Right renal pelvis (tissue), 4 donors: ENCODE measurements at regions not wholly inside any gene's neighbourhood (a gene's known extent, or its start where the extent isn't known, plus 50 kb on each side); places are given as distances from the start of the nearest gene placed in this dataset.

Source experiments
- DNase-seq, 4 donors: peaks; one replicate each; pipeline ENCODE4 v3.0.0-alpha.2; 2013; ENCODE audit warnings: low read depth in 4 of 4, low spot score in 3 of 4, missing footprints in 1 of 4

DNA sequence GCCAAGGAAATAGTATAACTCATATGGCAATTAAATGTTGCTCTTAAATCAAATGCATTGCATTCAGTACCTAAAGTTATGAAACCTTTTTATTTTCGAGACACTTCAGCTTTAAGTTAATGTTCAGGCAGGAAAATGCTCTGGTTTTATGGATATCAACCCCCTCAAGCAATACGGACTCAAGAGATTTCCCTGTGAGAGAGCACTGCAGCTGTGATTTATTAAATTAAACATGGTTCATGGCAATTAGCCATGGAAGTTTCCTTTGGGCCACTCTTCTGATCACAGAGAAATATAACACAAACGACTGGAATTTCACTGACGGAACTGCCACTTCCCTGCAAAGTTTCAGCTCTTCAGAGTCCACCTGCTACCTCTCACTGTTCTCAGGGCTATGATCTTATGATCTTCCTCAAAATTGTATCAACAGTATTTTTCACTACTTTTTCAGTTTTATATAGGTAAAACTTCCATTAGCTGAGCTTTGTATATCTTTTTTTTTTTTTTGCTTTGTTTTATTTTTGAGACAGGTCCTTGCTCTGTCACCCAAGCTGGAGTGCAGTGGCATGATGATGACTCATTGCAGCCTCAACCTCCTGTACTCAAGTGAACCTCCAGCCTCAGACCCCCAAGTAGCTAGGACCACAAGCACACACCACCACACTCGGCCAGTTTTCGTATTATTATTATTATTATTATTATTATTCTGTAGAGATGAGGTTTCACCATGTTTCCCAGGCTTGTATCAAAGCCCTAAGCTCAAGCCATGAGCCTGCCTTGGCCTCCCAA, 923.1 kb upstream of the TMPRSS15 start:
- no peak for DNase-seq

DNA sequence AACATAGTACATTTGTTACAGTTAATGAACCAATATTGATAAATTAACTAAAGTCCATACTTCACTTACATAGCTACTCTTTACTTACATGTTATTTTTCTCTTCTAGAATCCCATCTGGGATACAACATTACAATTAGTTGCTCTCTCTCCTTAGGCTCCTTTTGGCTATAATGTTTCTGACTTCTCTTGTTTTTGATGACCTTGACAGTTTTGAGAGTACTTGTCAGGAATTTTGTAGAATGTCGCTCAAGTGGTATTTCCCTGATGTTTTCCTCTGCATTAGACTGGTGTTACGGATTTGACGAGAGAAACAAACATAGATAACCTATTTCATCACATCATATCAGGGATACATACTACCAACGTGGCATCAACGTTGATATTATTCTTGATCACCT, 925.4 kb upstream of the TMPRSS15 start:
- no peak for DNase-seq

DNA sequence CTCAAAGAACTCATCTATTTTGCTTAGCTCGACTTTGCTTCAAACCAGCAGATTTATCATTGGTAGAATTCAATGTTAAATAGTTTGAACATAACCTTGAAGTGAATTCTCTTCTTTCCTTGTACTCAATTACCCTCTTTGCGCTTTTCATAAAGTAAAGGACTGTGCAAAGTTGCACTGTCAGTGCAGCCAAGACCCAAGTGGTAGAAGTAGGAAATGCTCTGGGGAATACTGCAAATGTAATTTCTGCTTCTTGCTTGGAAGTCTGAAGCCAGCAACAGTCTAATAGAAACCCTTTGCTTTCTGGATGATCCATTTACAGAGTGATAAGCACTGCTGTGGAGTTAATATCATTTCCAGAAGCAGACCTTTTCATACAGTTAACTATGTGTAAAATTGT, 936.7 kb upstream of the TMPRSS15 start:
- no peak for DNase-seq

DNA sequence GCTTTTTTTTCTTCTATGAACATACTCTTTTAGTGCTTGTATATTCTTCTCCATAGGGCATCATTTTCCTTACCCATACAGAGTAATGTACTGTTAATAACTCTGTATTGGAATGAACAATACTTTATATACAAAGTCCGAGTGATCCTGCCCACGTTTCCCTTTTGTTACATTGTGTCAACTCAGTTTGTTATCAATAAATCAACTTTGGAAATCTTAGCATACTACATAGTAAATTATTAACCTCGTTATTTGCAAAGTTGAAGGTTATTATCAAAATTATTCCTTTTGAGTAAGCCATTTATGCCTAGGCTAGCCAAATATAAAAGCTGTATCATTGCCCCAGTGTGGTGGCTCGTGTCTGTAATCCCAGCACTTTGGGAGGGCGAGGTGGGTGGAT, 937.4 kb upstream of the TMPRSS15 start:
- no peak for DNase-seq

DNA sequence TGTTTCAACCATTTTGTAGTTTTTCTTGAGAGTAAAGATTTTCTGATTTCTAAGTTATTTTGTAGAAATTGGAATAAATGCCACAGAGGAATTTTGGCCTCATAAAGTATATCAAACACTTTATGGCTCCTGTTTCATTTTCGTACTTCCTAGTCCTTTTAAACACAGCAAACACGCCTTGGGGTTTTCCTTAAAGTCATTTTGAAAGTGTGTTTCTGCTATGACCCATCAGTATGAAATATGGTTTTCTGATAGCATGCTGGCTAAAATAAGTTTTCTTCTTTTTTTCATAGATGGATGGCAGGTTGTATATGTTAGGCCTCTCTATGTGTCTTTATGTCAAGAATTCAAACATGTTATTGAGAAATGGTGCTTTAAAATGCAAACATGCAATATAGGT, 940.1 kb upstream of the TMPRSS15 start:
- no peak for DNase-seq

DNA sequence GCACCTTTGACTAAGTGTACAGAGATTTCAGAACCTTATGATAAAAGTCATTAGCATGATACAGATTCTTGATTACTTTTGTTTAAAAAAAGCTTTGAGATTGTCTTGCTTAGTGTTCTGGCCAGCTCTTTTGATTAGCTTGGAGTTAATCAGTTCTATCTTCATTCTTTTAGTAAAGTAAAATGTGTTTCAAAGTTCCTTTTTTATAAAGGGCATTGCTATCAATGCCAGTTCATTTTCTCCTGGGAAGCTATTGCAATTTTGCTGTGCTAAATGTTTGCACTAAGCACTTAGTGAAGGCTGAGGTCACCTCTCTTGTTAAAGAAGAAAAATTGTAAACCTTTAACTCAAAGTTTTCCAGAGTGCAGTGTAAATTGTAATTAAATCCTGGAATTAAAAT, 946.7 kb upstream of the TMPRSS15 start:
- DNase-seq, result no peak

DNA sequence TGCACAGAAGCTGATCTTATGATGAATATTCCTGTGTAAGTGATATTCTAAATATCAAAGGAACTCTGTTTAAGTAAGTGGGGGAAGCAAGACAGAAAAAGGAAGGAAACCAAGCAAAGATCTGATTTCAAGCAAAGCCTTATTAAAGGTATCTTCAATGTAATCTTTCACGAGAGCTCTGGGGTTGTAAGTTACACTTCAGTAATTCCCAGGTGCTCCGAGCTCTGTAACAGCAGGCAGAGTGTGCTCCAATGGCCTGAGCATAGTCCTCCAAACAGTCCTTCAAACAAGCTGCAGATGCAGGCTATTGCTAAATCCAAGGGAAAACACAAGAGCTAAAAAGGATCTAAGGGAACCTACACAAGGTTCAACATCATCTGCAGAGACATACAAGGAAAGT, 949.7 kb upstream of the TMPRSS15 start:
- DNase-seq, result peak in 1 of 4 donors; percentile 33

DNA sequence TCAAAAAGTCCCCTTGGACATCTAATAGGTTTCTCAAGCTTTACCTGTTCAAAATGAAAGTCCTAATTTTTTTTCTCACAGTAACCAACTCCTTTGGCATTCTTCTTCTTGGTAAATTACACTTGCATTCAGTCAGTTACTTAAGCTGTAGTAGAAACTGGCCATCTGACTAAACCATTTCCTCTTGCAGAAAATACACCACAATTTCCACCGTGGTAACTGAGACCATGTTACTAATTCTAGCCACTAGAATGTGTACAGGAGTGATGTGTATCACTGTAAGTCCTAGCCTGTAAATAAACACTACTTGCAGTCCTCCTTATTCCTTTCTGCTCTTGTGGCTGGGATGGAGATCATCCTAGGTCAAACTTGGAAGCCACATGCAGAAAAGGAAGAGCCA, 965.4 kb upstream of the TMPRSS15 start:
- DNase-seq, result no peak

DNA sequence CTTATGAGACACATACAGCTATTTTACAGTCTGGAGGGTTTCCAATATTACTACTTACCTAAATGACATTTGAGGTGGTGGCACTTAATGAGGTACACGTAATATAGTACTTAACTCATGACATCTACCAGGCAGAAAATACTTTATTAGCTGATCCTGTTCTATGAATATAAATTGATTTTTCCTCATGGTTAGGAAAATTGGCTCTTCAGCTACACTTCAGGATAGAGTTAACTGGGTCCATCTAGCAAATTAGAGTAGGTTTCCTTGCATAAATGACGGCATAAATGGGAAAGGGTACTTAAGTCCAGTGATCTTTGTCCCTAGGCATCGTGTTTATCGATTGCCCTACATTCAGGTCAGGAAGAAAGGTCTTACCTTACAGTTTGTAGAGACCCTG, 988.8 kb upstream of the TMPRSS15 start:
- no peak for DNase-seq

DNA sequence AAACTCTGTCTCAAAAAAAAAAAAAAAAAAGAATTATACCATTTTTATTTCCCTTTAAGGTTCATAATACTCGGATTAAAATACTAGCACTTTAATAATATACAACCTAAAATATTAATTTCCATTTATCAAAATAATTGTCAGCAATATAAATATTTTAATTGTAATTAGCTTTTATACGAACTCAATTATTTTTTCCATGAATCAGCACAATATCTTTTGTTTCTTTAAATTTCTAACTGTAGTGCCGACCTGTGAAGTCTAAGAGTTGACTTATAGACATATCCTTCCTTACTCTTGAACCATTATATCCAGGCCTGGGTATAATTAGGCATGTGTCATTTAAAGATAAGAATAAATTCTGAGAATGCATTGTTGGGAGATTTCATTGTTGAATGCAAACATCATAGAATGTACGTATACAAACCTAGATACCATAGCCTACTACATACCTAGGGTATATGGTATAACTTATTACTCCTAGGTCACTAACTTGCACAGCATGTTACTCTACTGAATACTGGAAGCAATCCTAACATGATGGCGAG, 996.7 kb upstream of the TMPRSS15 start:
- DNase-seq, result no peak

DNA sequence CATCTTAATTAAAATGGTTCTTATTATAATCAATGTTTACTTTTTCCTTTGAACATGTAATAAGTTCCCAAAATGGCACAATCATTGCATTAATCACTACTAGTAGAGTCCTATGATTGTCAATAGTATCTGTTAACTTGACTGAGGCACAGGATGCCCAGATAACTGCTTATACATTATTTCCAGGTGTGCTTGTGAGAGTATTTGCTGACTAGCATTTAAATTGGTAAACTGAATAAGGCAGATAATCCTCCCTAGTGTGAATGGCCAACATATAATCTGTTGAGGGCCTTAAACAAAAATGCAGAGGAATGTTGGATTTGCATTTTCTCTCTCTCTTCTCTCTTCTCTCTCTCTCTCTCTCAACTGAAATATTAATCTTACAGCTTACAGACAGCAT, 999.3 kb upstream of the TMPRSS15 start:
- no peak for DNase-seq

DNA sequence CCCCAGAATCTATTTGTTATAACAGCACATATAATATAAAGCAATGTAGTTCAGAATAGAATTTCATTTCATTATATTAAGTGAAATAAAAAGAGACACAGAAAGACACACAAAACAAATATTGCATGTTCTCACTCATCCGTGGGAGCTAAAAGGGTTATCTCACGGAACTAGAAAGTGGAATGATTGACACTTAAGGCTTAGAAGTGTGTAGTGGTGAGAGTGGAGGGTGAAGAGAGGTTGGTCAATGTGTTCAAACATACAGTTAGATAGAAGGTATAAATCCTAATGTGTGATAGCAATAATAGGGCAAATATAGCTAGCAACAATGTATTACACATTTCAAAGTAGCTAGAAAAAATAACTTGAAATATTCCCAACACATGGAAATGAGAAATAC, 1001.7 kb upstream of the TMPRSS15 start:
- no peak for DNase-seq

DNA sequence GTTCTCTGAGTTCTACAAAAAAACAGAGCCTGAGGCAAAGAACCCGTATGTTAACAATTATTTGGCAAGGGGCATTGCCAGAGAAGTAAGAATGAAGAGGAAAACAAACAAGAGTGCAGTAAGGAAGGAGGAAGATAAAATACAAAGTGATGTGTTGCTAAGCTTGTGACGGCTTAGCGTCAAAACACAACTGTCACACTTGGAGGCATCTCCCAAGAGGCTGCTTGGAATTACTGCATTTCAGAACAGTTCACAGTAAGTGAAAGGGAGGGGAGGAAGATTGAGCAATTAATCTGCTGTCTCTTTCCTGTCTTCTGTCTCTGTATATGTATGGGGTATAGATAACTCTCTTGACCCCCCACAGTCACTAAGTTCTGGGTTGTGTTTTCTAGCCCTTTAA, 1017.0 kb upstream of the TMPRSS15 start:
- DNase-seq, result no peak

DNA sequence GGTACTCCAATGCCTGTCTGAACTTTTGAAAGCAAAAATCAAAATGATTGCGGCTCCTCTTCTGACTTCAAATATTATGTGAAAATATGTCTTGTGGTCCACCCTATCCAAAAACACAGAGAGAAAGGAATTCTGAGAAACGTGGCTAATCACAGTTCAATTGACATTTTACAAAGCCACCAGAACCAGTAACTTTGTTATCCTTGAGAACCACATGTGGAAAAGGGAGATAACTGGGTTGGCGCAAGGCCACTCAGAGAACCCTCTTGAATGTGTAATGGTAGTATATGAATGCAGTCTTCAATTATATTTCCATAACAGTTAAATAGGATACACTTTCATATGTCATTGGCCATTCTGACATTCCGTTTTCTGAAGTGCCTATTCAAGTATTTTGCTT, 1030.0 kb upstream of the TMPRSS15 start:
- no peak for DNase-seq

DNA sequence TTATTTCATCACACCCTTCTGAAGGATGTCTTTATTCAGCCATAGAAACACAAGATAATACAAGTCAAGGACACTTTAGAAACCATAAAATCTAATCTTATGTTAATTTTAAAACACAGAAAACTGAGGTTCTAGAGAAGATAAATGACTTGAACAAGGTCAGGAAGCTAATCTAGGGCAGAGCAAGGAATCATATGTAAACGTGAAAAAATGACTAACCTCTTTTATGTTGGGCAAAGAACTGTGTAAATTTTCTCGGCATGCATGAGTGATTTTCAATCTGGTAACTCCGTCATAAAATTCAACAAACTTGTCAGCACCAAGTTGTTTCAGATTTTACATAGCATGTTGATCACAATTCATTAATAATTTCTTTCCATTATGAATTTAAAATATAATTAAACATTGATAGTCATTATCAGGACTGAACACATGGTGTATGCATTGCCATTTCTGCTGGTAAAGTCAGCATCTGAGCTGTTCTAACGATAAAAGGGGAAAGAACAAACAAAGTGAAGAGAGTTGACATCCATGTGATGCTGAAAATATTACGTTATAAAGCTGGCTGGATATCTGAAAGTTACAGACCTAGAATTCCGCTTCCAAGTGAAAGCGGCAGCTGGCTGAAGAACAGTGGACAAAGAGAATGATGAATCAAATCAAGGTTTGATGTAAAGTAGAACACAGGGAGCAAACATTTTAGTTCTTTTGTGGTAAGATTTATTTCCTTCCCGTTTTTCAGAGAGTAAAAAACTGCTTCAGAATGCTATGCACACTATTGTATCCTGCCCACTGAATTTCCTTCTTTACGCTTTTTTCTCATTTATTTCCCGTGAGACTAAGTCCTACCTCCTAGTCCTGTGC, 1037.4 kb upstream of the TMPRSS15 start:
- no peak for DNase-seq

DNA sequence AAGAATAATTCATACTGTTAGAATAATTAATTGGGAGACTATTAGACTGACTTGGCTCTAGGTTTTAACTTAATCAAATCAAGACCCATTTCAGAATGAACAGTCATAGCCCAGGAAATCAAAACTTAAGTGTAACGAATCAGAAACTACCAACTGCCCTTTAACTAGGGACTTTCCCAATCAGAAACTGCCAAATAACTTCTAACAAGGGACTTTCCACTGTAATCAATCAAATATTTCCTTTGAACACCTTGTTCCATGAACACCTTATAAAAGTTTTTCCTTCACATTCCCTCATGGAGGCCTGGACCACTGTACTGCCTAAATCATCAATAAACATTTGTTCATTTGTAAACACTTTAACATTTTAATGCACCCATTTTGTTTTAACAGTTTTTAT, 1054.7 kb upstream of the TMPRSS15 start:
- DNase-seq, result no peak

DNA sequence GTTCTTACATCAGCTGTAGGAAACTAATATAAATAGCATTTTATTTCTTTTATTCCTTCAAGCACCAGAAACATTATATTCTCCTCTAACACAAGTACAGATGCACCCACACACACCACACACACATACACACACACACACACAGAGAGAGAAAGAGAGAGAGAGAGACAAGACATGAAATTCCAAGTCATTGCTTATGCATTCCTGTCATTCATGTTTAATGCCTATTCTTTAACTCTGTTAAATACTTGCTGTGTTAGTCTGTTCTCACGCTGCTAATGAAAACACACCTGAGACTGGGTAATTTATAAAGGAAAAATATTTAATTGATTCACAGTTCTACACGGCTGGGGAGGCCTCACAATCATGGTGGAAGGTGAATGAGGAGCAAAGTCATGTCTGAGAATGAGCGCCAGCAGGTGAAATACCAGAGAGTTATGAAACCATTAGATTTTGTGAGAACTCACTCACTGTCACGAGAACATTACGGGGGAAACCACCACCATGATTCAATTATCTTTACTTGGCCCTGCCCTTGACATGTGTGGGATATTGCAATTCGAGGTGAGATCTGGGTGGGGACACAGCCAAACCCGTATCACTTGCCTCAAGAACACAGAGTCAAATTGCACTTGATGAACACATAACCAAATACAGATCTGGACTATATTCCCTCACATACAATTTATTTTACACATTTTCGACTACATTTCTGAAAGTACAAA, 1058.1 kb upstream of the TMPRSS15 start:
- DNase-seq, result no peak

DNA sequence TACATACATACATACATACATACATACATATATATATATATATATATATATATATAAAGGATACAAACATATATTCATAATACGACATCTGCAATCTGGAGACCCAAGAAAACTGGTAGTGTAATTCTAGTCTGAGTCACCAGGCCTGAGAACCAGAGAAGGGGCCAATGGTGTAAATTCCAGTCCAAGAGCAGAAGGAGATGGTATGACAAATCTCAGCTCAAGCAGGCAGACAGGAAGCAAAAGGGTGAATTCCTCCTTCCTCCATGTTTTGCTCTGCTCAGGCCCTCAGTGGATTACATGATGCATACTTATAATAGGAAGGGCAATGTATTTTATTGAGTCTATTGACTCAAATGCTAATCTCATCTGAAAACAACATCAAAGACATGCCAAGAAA, 1060.4 kb upstream of the TMPRSS15 start:
- no peak for DNase-seq

DNA sequence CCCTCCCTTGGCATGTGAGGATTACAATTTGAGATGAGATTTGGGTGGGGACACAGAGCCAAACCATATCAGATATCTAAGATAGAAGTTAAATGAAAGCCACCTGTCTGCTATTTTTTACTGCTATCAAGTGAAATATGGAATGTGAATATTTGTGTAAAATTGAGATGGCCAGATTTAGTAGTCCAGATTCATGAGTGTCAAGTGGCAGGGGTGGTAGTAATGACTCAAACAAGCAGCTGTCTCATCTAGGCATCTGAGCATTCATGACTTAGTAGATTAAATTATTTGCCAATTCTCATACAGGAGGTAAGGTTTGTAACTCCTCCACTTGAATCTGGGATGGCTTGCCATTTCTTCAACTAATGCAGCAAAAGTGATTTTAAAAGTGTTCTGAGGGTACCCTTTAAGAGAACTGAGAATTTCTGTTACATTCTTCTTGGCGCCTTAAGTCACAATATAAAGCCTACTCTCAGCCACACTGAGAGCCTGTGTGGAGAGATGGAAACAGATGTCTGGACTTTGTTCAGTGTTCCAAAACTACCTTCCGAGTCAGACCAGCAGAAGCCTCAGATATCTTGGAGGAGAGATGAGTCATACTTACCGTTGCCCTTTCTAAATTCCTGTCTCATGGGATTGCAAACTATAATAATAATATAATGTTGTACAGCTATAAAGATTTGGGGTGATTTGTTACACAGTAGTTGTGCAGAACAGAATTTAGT, 1065.6 kb upstream of the TMPRSS15 start:
- DNase-seq, result no peak

DNA sequence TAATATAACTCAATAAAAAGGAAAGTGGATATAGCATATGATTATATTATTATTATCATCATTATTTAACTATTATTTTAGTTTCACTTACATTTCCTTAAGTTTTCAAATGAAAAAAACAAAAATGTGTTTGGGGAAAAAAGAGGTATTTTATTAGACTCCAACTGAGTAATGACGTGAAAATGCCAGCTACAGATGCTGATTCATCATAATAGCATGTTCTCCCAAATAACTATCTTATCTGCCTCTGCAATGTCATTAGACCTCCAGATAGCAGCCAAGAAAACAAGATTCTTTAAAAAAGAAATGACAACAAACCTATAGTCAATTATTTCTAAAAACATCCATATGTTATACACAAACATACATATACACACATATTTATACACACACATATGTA, 1071.9 kb upstream of the TMPRSS15 start:
- no peak for DNase-seq

DNA sequence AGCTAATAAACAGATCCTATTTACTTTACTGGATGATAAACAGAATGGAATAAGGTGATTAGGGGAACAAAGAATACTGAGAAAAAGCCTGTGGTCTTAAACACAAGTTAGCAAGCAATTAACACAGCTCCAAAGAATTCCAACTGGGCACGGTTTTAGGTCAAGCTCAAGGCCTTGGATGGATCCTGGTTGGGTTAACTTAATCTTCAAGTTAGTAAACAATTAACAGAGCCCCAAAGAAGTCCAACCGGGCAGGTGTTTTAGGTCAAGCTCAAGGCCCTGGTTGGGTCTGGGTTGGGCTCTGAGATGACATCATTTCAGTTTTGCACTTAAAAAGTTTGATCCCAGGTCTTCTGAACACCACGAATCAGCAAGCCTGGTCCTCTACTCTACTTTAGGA, 1086.3 kb upstream of the TMPRSS15 start:
- no peak for DNase-seq
